ENCODE measurements at regions not wholly inside any gene's neighbourhood (a gene's known extent, or its start where the extent isn't known, plus 50 kb on each side); places are given as distances from the start of the nearest gene placed in this dataset.

DNA sequence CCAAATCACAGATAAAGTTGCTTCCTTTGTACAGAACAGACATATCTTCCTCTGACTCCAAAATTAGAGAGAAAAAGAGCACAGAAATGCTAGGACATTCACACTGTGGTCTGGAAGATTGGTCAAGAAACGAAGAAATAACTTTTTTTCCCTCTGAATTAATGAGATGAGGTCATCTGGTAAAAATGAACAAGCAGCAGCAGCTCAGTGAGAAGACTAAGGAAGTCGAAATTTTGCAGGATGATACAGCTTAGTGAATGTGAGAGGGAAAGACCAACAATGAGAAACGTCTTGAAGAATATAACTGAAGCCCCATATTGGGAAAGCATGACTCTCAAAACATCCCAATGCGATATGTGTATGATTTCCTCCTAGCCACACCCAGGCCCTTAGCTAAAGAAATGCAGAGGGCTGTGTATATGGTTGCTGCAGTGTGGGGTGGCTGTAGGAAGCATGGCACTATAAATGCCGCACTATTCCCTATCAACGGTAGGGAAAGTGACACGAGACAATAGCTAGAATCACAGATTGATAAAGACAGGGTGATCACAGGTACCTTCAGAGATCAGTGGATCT lies 208.6 kb downstream of the VEGFC start:
- Histone ChIP-seq H3K9me3 (ENCODE audit: low read depth) (no peaks in the 10 kb centered on the region), H3K9me2 (ENCODE audit: insufficient read depth) (peaks cover 4% of the 10 kb centered on the region; the same call in 1 of the 2 replicates), H4K20me1 (ENCODE audit: insufficient read depth) (no peaks in the 10 kb centered on the region), H3K4me1 (ENCODE audit: insufficient read depth) (peaks cover 14% of the 10 kb centered on the region), H3K4me2 (ENCODE audit: unreplicated experiment) (no peak overlapping the region), H3K4me3 (no peak overlapping the region), H3F3A (ENCODE audit: insufficient read depth) (no peaks in the 10 kb centered on the region), H3K36me3 (ENCODE audit: low read depth) (no peaks in the 10 kb centered on the region), H3K79me2 (ENCODE audit: insufficient read depth) (no peaks in the 10 kb centered on the region), H3K27ac (no peak overlapping the region), H2AFZ (peak overlapping the region; percentile 31; the same call in 1 of the 2 replicates), H3K9ac (no peak overlapping the region), H3K27me3 (replicated peaks; ENCODE audit: insufficient read depth) (no peaks in the 10 kb centered on the region)
- 62 to 63% methylated on average over 7 of the region's 7 CpGs for WGBS, 2 experiments (ENCODE audit: low coverage in 1 of 2, low lambda C conversion rate in 2 of 2, missing lambda C conversion rate in 2 of 2)
- DNase-seq = peak; percentile 47
- in situ Hi-C loops (cut with MboI) = no loop called here
- no peak for TF ChIP-seq EZH2 (IDR thresholded peaks at IDR 0.05; ENCODE audit: insufficient read depth, poor library complexity, severe bottlenecking)
- no peak for TF ChIP-seq EZH2phosphoT487 (IDR thresholded peaks at IDR 0.05; ENCODE audit: insufficient read depth, low read depth)

DNA sequence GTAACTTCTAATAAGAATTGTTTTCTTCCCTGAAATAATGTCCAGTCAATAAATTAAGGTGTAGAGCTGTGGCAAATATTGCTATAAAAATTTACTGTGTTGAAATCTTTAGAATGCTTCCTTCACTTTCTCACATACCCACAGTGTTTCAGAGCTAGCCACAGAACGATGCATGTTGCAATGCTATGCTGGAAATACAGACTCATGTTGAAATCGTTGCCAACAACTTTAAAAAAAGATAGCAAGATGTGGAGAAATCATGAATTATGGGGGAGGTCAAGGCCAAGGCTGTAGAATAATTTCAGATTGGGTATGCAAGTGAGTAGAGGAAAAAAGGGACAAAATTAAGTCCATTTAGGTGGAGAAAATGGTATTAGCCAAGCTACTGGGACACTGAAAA lies 204.8 kb downstream of the VEGFC start:
- DNase-seq = peak; percentile 88
- Histone ChIP-seq H3K27me3 (replicated peaks; ENCODE audit: insufficient read depth) (no peaks in the 10 kb centered on the region), H3K79me2 (ENCODE audit: insufficient read depth) (no peaks in the 10 kb centered on the region), H3F3A (ENCODE audit: insufficient read depth) (no peaks in the 10 kb centered on the region), H3K4me1 (ENCODE audit: insufficient read depth) (peaks cover 14% of the 10 kb centered on the region), H2AFZ (no peak overlapping the region), H3K4me2 (ENCODE audit: unreplicated experiment) (peak overlapping the region; percentile 26), H3K36me3 (ENCODE audit: low read depth) (no peaks in the 10 kb centered on the region), H3K9me2 (ENCODE audit: insufficient read depth) (peaks cover 4% of the 10 kb centered on the region; the same call in 1 of the 2 replicates), H3K27ac (peak overlapping the region; percentile 19; the same call in 1 of the 2 replicates), H3K9me3 (ENCODE audit: low read depth) (peaks cover 4% of the 10 kb centered on the region), H3K4me3 (no peak overlapping the region), H4K20me1 (ENCODE audit: insufficient read depth) (no peaks in the 10 kb centered on the region), H3K9ac (no peak overlapping the region)
- WGBS, 2 experiments (ENCODE audit: low coverage in 1 of 2, low lambda C conversion rate in 2 of 2, missing lambda C conversion rate in 2 of 2) = 0 to 4% methylated on average over 2 of the region's 2 CpGs
- TF ChIP-seq EZH2phosphoT487 (IDR thresholded peaks at IDR 0.05; ENCODE audit: insufficient read depth, low read depth) (peak; percentile 88; the same call in 1 of the 2 replicates), EZH2 (IDR thresholded peaks at IDR 0.05; ENCODE audit: insufficient read depth, poor library complexity, severe bottlenecking) (no peak)
- in situ Hi-C loops (cut with MboI) = no loop called here

- H3K4me1 ChIP-seq (ENCODE audit: insufficient read depth) = peaks cover 14% of the 10 kb centered on the region
- no peak for DNase-seq
- H3K27ac ChIP-seq = no peak overlapping the region
- H4K20me1 ChIP-seq (ENCODE audit: insufficient read depth) = no peaks in the 10 kb centered on the region
- no peak for TF ChIP-seq EZH2 (IDR thresholded peaks at IDR 0.05; ENCODE audit: insufficient read depth, poor library complexity, severe bottlenecking)
- TF ChIP-seq EZH2phosphoT487 (IDR thresholded peaks at IDR 0.05; ENCODE audit: insufficient read depth, low read depth) = no peak
- no peak overlapping the region for H2AFZ ChIP-seq
- no peak overlapping the region for H3K4me3 ChIP-seq
- in situ Hi-C loops (cut with MboI) = no loop called here
- no peaks in the 10 kb centered on the region for H3K36me3 ChIP-seq (ENCODE audit: low read depth)
- H3K9me2 ChIP-seq (ENCODE audit: insufficient read depth) = peaks cover 4% of the 10 kb centered on the region; the same call in 1 of the 2 replicates
- WGBS, 2 experiments (ENCODE audit: low coverage in 1 of 2, low lambda C conversion rate in 2 of 2, missing lambda C conversion rate in 2 of 2) = 68 to 82% methylated on average over 3 of the region's 3 CpGs
- no peaks in the 10 kb centered on the region for H3F3A ChIP-seq (ENCODE audit: insufficient read depth)
- peaks cover 4% of the 10 kb centered on the region for H3K9me3 ChIP-seq (ENCODE audit: low read depth)
- H3K9ac ChIP-seq = no peak overlapping the region
- no peak overlapping the region for H3K4me2 ChIP-seq (ENCODE audit: unreplicated experiment)
- no peaks in the 10 kb centered on the region for H3K27me3 ChIP-seq (replicated peaks; ENCODE audit: insufficient read depth)
- H3K79me2 ChIP-seq (ENCODE audit: insufficient read depth) = no peaks in the 10 kb centered on the region
Measured at GRCh38 chr4:176588436-176588835, 204.3 kb downstream of the VEGFC start.

DNA sequence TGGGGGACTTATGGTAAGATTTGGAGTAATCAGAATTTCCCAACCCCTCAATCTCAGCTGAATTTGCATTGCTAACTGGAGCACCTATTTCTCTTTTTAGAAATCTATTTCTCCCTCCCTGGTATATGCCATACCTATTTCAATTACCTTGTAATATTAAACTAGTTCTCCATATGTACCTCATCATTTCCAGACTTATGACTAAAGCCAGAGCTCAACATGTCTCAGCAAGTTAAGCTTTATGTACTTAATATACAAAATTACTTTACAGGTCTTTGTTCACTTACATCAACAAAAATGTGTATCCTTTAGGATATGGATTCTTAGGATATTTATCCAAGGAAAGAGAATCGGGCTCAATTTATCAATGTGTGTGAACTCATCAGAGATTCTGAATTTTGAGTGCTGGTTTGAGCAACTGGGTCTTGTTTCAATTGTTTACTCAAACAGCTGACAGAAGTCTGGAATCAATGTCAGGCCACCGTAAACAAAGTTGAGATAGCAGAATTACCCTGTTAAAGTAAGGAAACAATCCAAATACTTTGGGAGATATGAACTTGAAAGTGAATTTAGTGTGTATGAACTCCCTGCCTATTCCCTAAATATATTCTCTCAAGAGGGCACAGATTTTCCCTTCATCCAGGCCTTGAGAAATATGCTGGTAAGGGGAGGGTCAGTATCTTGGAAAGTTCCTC lies 199.6 kb downstream of the VEGFC start:
- no peaks in the 10 kb centered on the region for H4K20me1 ChIP-seq (ENCODE audit: insufficient read depth)
- in situ Hi-C loops (cut with MboI) = no loop called here
- no peak overlapping the region for H3K4me3 ChIP-seq
- no peak overlapping the region for H3K27ac ChIP-seq
- H3K4me2 ChIP-seq (ENCODE audit: unreplicated experiment) = no peak overlapping the region
- DNase-seq = no peak
- WGBS, 2 experiments (ENCODE audit: low coverage in 1 of 2, low lambda C conversion rate in 2 of 2, missing lambda C conversion rate in 2 of 2) = 55 to 60% methylated on average over 2 of the region's 2 CpGs
- H3F3A ChIP-seq (ENCODE audit: insufficient read depth) = no peaks in the 10 kb centered on the region
- H3K4me1 ChIP-seq (ENCODE audit: insufficient read depth) = 0 out of 2 replicates have a peak, but pooled peaks cover 3% of the 10 kb centered on the region
- peaks cover 4% of the 10 kb centered on the region; the same call in 1 of the 2 replicates for H3K9me2 ChIP-seq (ENCODE audit: insufficient read depth)
- TF ChIP-seq EZH2 (IDR thresholded peaks at IDR 0.05; ENCODE audit: insufficient read depth, poor library complexity, severe bottlenecking) (no peak), EZH2phosphoT487 (IDR thresholded peaks at IDR 0.05; ENCODE audit: insufficient read depth, low read depth) (no peak)
- H3K79me2 ChIP-seq (ENCODE audit: insufficient read depth) = no peaks in the 10 kb centered on the region
- H3K36me3 ChIP-seq (ENCODE audit: low read depth) = no peaks in the 10 kb centered on the region
- no peak overlapping the region for H3K9ac ChIP-seq
- no peak overlapping the region for H2AFZ ChIP-seq
- peaks cover 4% of the 10 kb centered on the region for H3K9me3 ChIP-seq (ENCODE audit: low read depth)
- H3K27me3 ChIP-seq (replicated peaks; ENCODE audit: insufficient read depth) = no peaks in the 10 kb centered on the region
